Fibroblast of villous mesenchyme (primary cell): ENCODE measurements at regions not wholly inside any gene's neighbourhood (a gene's known extent, or its start where the extent isn't known, plus 50 kb on each side); places are given as distances from the start of the nearest gene placed in this dataset.

ENCODE experiments used
- DNase-seq: peaks from one replicate; pipeline ENCODE4 v3.0.0-alpha.2; 2010; ENCODE audit warnings: low read depth
- H3K4me3 ChIP-seq: 2 replicates; pipeline ENCODE4 v1.5.1; 2011; ENCODE audit warnings: low read depth, mild to moderate bottlenecking, low read length
- CTCF ChIP-seq: IDR thresholded peaks from 2 replicates; pipeline ENCODE4 v1.5.1; 2012; ENCODE audit warnings: low read depth, mild to moderate bottlenecking, low read length; ENCODE audit not compliant: insufficient read depth

- DNase-seq, result no peak
- no peak overlapping the region for H3K4me3 ChIP-seq
- TF ChIP-seq CTCF, result no peak
Measured at GRCh38 chr10:18960466-18961079, 88.0 kb upstream of the MALRD1 start.

GRCh38 chr10:18968159-18968558 lies 80.4 kb upstream of the MALRD1 start:
- DNase-seq, result peak; percentile 3
- H3K4me3 ChIP-seq, result no peak overlapping the region
- no peak for TF ChIP-seq CTCF

GRCh38 chr10:18976696-18977251 lies 71.8 kb upstream of the MALRD1 start:
- no peak for TF ChIP-seq CTCF
- no peak overlapping the region for H3K4me3 ChIP-seq
- no peak for DNase-seq

- no peak overlapping the region for H3K4me3 ChIP-seq
- no peak for TF ChIP-seq CTCF
- DNase-seq, result no peak
Measured at GRCh38 chr10:18980089-18980629, 68.4 kb upstream of the MALRD1 start.

- H3K4me3 ChIP-seq, result no peak overlapping the region
- no peak for TF ChIP-seq CTCF
- no peak for DNase-seq
Measured at GRCh38 chr10:18984531-18984930, 64.1 kb upstream of the MALRD1 start.

GRCh38 chr10:18988338-18988737 lies 60.3 kb upstream of the MALRD1 start:
- DNase-seq, result no peak
- TF ChIP-seq CTCF, result no peak
- H3K4me3 ChIP-seq, result no peak overlapping the region
